GM19043 (cell line): ENCODE measurements at regions not wholly inside any gene's neighbourhood (a gene's known extent, or its start where the extent isn't known, plus 50 kb on each side); places are given as distances from the start of the nearest gene placed in this dataset.

Experiments
- ATAC-seq: cut with Tn5 transposase; IDR thresholded peaks from one replicate; pipeline ENCODE4 v1.9.1; 2021; ENCODE audit warnings: low read depth; ENCODE audit not compliant: unreplicated experiment

GRCh38 chr17:70230850-70231640 lies 61.7 kb downstream of the KCNJ2 start:
- no peak for ATAC-seq

DNA sequence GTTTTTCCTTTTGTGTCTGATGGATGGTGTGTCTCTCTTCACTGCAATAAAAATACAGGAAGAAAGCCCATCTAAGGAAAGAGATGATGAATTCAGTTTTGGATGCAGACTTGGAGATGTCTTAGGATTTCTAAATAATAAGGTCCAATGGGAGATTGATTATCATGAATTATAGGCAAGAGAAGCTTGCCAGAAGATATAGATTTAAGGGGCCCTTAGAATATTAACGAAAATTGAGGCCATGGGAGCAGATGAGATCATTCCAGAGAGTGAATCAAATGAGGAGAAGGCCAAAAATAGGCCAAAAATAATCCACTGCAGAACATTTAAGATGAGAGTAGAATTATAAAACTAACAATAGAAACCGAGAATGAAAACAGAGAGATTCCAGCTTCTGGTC lies 63.1 kb downstream of the KCNJ2 start:
- no peak for ATAC-seq

- ATAC-seq: no peak
Measured at GRCh38 chr17:70235252-70235651, 65.9 kb downstream of the KCNJ2 start.

- ATAC-seq: no peak
Measured at GRCh38 chr17:70238228-70238627, 68.9 kb downstream of the KCNJ2 start.

GRCh38 chr17:70238646-70239045 lies 69.3 kb downstream of the KCNJ2 start:
- no peak for ATAC-seq

DNA sequence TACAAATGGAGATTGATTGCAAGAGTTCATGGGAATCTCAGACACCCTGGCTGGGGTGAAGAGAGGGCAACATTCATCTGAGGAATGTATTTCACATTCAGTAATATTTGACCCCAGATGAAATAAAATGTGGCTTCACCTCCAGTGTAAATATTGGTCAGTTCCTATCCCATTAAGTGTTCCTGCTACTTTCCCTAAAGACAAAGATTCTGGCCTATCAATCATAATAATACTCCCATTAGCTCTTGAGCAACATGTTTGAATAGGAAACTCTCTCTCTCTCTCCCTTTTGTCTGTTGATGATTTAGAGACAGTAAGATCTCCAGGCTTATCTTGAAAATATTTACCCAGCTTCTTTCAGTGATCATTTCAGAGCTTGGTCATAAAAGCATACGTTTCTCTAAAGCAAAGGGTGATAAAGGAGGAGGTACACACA lies 70.1 kb downstream of the KCNJ2 start:
- no peak for ATAC-seq

- ATAC-seq: no peak
Measured at GRCh38 chr17:70241071-70241470, 71.7 kb downstream of the KCNJ2 start.

DNA sequence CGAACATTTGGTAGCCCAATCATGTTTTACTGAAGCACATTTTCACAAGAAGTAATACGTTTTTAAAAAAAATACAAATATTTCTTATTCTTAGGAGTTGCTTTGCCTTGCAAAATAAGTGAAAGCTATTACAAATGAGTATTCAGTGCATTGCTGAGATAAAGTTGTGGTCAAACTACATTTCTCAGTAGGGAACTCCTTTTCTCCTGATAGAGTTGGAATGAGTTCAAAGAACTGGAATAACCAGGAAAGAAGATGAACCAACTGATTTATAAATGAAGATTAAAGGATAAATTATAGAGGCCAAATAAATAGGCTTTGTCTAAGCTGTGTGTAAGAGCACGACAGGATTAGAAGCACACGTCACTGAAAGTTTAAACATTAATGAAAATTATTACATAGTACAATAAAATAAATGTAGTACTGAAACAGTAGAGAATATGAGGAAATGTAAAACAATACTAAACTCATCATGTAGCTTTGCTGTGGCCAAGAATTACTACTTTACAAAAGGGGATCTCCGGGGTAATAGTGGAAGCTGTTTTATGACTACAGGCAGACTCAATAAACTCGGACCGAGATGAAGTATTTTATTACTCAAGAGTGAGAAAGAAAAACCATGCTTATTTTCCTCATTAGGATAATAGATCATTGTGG lies 73.6 kb downstream of the KCNJ2 start:
- no peak for ATAC-seq

- no peak for ATAC-seq
Measured at GRCh38 chr17:70251706-70252105, 82.4 kb downstream of the KCNJ2 start.

- no peak for ATAC-seq
Measured at GRCh38 chr17:70254735-70255460, 85.6 kb downstream of the KCNJ2 start.

- ATAC-seq: no peak
Measured at GRCh38 chr17:70256751-70257150, 87.4 kb downstream of the KCNJ2 start.

- ATAC-seq: no peak
Measured at GRCh38 chr17:70258465-70258864, 89.1 kb downstream of the KCNJ2 start.

DNA sequence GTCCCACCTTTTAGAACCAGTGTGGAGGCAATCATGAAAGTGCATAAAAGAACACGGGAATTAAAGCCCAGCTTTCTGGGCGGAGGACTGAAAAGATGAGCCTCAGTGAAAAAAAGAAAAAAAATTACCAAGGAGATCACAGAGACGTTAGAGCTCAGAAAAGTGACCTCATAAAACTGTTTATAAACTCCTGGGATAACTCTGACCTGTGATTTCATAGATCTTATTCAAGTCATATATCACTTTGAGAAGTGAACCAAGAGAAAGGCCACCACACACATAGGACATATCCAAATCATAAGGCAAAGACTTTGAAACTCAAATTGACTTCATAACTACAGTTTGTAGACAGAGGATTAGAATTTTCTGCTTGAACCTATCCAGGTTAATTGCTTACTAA lies 90.1 kb downstream of the KCNJ2 start:
- no peak for ATAC-seq

- ATAC-seq: no peak
Measured at GRCh38 chr17:70261170-70261569, 91.8 kb downstream of the KCNJ2 start.

GRCh38 chr17:70265471-70265870 lies 96.1 kb downstream of the KCNJ2 start:
- no peak for ATAC-seq

- ATAC-seq: no peak
Measured at GRCh38 chr17:70266394-70266793, 97.1 kb downstream of the KCNJ2 start.

- no peak for ATAC-seq
Measured at GRCh38 chr17:70268383-70268782, 99.1 kb downstream of the KCNJ2 start.

- ATAC-seq: no peak
Measured at GRCh38 chr17:70270554-70270953, 101.2 kb downstream of the KCNJ2 start.

DNA sequence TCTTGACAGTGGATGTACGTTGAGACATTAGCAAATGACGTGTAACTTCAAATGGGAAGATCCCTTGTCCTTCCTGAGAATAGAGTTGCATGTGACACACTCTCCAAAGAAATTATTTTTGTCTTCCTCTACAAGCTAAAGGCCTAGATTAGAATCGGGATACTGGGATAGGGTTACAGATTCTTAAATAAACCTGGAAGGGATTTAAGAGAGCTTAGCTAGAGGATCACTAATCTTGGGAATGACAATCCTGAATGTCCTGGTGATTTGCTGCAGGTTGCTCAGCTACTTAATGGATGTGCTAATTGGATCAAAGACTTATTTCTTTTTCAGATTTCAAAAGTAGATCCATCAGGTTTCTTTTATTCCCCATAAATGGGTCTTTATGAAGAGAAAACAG lies 101.9 kb downstream of the KCNJ2 start:
- no peak for ATAC-seq

DNA sequence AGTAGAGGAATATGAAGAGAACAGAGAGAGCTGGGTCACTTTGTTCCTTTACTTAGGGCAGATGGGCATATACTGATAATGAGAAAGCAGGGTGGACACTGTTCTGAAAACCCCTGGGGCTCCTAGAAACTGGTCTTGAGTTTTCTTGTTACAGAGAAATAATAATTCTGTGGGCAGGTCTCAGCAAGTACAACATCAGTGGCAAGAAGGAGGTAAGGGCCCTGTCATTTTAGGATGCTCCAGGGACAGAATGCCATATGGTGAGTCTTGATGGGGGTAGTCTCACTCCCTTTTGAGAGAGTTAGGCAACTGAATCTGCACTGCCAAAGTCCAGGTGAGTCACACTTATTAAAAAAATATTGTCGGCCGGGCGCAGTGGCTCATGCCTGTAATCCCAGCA lies 102.3 kb downstream of the KCNJ2 start:
- ATAC-seq: no peak

- ATAC-seq: no peak
Measured at GRCh38 chr17:70274255-70274654, 104.9 kb downstream of the KCNJ2 start.

DNA sequence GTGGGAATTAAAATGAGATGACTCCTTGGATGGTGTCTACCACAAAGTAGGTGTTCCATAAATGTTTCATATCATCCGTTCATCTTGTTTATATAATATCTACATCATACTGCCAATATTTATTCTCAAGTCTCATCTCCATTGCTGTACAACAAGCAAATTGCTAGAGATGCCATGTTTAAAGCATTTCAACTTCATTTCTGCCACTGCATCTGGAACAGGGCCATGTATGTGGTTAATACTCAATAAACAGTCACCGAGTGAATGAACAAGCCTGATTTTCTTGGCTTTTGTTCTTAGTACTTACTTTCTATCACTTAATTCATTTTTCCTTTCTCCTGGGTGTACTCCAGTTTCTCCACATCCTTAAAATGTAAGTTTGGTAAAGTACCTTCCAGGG lies 107.6 kb downstream of the KCNJ2 start:
- no peak for ATAC-seq
